Astrocyte of the spinal cord (primary cell): ENCODE measurements at regions not wholly inside any gene's neighbourhood (a gene's known extent, or its start where the extent isn't known, plus 50 kb on each side); places are given as distances from the start of the nearest gene placed in this dataset.

Experiments used
- DNase-seq: peaks from one replicate; pipeline ENCODE4 v3.0.0; 2011; ENCODE audit warnings: low read depth, low spot score
- H3K4me3 ChIP-seq: 2 replicates; pipeline ENCODE4 v1.5.1; 2011; ENCODE audit warnings: low read depth, mild to moderate bottlenecking, low read length, moderate library complexity
- CTCF ChIP-seq: IDR thresholded peaks from 2 replicates; pipeline ENCODE4 v1.5.1; 2012; ENCODE audit warnings: low read depth, mild to moderate bottlenecking, low read length, inconsistent platforms
- in situ Hi-C: cut with HindIII; loops from 2 replicates; pipeline ENCODE4 v1.10.0; 2017; ENCODE audit warnings: low sequenced_read_pairs

- no peak overlapping the region for H3K4me3 ChIP-seq
- in situ Hi-C loops = no loop called here
- DNase-seq = no peak
Observed at GRCh38 chr2:239521518-239521815, 120.6 kb upstream of the HDAC4 start.

GRCh38 chr2:239520811-239521517, 120.1 kb upstream of the HDAC4 start:
- no peak for DNase-seq
- no peak for TF ChIP-seq CTCF
- H3K4me3 ChIP-seq = no peak overlapping the region
- in situ Hi-C loops = no loop called here

More at GRCh38 chr2:239521518-239521815, 120.6 kb upstream of the HDAC4 start:
- TF ChIP-seq CTCF = no peak

- no peak for DNase-seq
- no peak for TF ChIP-seq CTCF
- in situ Hi-C loops = no loop called here
Observed at GRCh38 chr2:239519921-239520585, 119.2 kb upstream of the HDAC4 start.

DNA sequence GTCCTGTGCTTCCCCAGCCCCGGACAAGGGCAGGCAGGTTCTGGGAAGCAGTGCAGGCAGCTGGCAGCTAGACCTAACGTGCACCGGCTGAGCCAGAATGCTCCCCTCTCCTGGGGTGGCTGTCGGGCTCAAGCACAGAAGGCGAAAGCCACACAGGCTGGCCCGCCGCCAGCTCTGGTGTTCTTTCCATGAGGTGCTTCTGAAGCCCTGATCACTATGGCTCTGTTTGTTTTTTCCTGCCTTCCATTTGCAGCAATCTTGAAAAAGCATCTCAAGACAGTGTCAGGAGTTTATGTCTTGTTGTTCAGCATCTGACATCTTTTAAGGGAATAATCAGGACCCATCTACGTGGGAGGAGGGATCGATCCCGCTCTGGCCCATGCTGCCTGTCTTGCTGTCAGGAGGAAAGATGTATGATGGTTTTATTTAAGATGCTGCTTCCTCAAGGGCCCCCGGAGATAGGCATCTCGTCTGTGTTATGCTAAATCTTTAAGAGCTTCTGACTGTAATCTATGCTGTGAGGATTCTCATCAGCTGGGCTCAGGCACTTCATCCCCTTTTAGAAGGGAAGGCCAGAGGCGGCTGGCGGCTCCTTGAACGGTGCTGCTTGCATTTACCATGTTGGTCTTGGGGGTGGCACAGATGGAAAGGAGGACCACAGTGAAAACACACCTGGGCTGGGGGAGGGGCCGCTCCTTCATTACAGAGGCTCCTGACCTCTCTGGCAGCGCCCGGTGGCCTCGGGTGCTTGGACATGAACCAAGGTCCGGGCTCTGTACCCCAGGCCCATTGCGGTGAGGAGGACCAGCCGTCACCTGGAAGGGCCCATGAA, 118.5 kb upstream of the HDAC4 start:
- no peak for TF ChIP-seq CTCF
- DNase-seq = no peak
- no peak overlapping the region for H3K4me3 ChIP-seq
- in situ Hi-C loops = no loop called here

More at GRCh38 chr2:239519921-239520585, 119.2 kb upstream of the HDAC4 start:
- no peak overlapping the region for H3K4me3 ChIP-seq

DNA sequence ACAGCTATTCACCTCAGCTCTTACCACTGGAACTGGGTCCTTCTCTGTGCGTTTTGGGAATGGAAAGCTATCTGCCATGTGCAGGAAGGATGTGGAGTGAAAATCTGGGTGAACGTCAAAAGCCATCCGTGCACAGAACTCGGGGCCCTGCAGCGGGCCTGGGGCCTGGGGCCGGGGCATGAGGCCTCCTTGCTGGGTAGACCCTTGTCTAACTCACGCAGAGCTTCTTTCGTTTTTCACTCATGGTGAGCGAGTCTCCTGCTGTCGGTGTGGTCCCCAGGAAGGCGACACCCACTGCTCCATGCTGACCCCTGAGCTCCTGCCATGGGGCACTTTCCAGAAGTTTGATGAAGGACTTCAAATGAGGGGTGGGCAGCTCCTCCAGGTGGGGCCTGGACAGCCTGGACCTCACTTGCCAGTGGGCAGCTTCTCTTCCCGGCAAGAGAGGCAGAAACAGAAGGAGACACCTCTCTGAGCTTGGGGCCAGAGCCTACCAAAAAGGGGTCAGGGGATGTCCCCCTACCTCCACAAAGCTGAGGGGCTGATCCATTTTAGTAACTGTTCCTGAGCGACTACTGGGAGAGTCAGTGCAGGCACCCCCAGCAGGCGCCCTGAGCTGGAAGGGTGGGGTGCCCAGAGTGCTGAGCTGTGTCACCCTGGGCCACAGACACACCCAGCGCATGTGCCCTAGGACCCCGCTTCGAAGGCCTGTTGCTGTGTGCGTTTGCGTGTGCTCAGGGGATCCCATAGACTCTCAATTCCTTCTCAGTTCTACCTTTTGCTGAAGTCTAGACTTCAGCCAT, 117.7 kb upstream of the HDAC4 start:
- TF ChIP-seq CTCF = no peak
- no peak for DNase-seq
- in situ Hi-C loops = no loop called here
- H3K4me3 ChIP-seq = no peak overlapping the region

DNA sequence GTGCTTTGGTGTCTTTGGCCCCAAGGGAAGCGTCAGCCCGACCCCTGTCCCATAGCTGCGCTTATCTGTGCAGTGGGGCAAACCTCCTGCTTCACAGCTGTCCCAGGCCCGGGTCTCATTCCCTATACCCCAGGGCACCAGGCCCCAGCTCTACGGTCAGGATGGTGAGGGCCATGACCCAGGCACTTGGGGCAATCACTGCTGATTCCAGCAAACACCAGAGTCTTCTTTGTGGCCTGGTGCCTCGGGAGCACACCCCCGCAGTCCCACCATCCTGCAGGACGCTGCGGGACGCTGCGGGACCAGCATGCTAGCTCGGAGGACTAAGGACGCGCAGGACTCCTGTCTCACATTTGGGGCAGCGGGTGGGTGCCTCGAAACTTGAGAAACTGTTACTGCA, 116.9 kb upstream of the HDAC4 start:
- no peak for TF ChIP-seq CTCF
- in situ Hi-C loops = no loop called here
- no peak for DNase-seq
- H3K4me3 ChIP-seq = no peak overlapping the region
